ENCODE measurements at regions not wholly inside any gene's neighbourhood (a gene's known extent, or its start where the extent isn't known, plus 50 kb on each side); places are given as distances from the start of the nearest gene placed in this dataset.
"Not testable (repeated sequence)": the region's sequence is repeated elsewhere in the genome, so short reads cannot be mapped to it uniquely, and the experiment has no call there.

GRCh38 chrY:10627116-10627515 lies 1099.4 kb downstream of the TSPY10 start:
- Histone ChIP-seq H3K4me1 (no peaks in the 10 kb centered on the region), H3K9me3 (no peaks in the 10 kb centered on the region), H3K36me3 (no peaks in the 10 kb centered on the region), H3K27me3 (no peaks in the 10 kb centered on the region), H3K27ac (no peak overlapping the region), H3K4me3 (no peak overlapping the region)
- TF ChIP-seq CTCF (IDR thresholded peaks at IDR 0.05) = no peak
- ATAC-seq = no peak
- intact Hi-C loops (cut with DNase I) = no loop called here
- DNase-seq = no peak

GRCh38 chrY:10648813-10649212 lies 1121.1 kb downstream of the TSPY10 start:
- H3K4me3 ChIP-seq; intact Hi-C loops (cut with DNase I); ATAC-seq: not testable (repeated sequence)

GRCh38 chrY:10657120-10657519 lies 1129.4 kb downstream of the TSPY10 start:
- H3K27me3 ChIP-seq; H3K27ac ChIP-seq; DNase-seq; H3K4me3 ChIP-seq; H3K4me1 ChIP-seq; H3K9me3 ChIP-seq; intact Hi-C loops (cut with DNase I); H3K36me3 ChIP-seq: not testable (repeated sequence)
- ATAC-seq = peak; percentile 52

More at GRCh38 chrY:10648813-10649212, 1121.1 kb downstream of the TSPY10 start:
- H3K4me1 ChIP-seq, H3K27me3 ChIP-seq, H3K27ac ChIP-seq, DNase-seq, H3K9me3 ChIP-seq, H3K36me3 ChIP-seq: not testable (repeated sequence)

GRCh38 chrY:10666785-10667184 lies 1139.1 kb downstream of the TSPY10 start:
- H3K36me3 ChIP-seq = no peaks in the 10 kb centered on the region

GRCh38 chrY:10686414-10686813 lies 1158.7 kb downstream of the TSPY10 start:
- Histone ChIP-seq H3K36me3 (no peaks in the 10 kb centered on the region), H3K4me1 (no peaks in the 10 kb centered on the region), H3K9me3 (no peaks in the 10 kb centered on the region), H3K4me3 (no peak overlapping the region), H3K27ac (no peak overlapping the region), H3K27me3 (no peaks in the 10 kb centered on the region)
- intact Hi-C loops (cut with DNase I) = no loop called here
- ATAC-seq = peak; percentile 49
- TF ChIP-seq CTCF (IDR thresholded peaks at IDR 0.05) = no peak
- DNase-seq = no peak

More at GRCh38 chrY:10666785-10667184, 1139.1 kb downstream of the TSPY10 start:
- no peak for DNase-seq
- no peaks in the 10 kb centered on the region for H3K4me1 ChIP-seq
- no peaks in the 10 kb centered on the region for H3K9me3 ChIP-seq
- intact Hi-C loops (cut with DNase I) = no loop called here
- no peaks in the 10 kb centered on the region for H3K27me3 ChIP-seq
- peak; percentile 78 for ATAC-seq
- no peak for TF ChIP-seq CTCF (IDR thresholded peaks at IDR 0.05)
- no peak overlapping the region for H3K4me3 ChIP-seq
- no peak overlapping the region for H3K27ac ChIP-seq
